GM18511 (cell line): ENCODE measurements at regions not wholly inside any gene's neighbourhood (a gene's known extent, or its start where the extent isn't known, plus 50 kb on each side); places are given as distances from the start of the nearest gene placed in this dataset.
A peak's percentile ranks its signal among the peaks of the same experiment; 100 is the strongest.
"Not testable (repeated sequence)": the region's sequence is repeated elsewhere in the genome, so short reads cannot be mapped to it uniquely, and the experiment has no call there.

Experiments used
- ATAC-seq: cut with Tn5 transposase; IDR thresholded peaks from one replicate; pipeline ENCODE4 v1.9.1; 2021; ENCODE audit warnings: mild to moderate bottlenecking, moderate library complexity; ENCODE audit not compliant: unreplicated experiment

GRCh38 chr10:46645110-46645509 lies 66.2 kb downstream of the SYT15 start:
- not testable (repeated sequence) for ATAC-seq

- not testable (repeated sequence) for ATAC-seq
These were observed 67.2 kb downstream of the SYT15 start for GRCh38 chr10:46646132-46646531.

GRCh38 chr10:46650967-46651366 lies 72.0 kb downstream of the SYT15 start:
- not testable (repeated sequence) for ATAC-seq

- ATAC-seq, result not testable (repeated sequence)
These were observed 78.5 kb downstream of the SYT15 start for GRCh38 chr10:46657437-46657836.

GRCh38 chr10:46660027-46660834 lies 81.3 kb downstream of the SYT15 start:
- ATAC-seq, result not testable (repeated sequence)

GRCh38 chr10:46660835-46661164 lies 81.9 kb downstream of the SYT15 start:
- ATAC-seq, result not testable (repeated sequence)

- ATAC-seq, result not testable (repeated sequence)
These were observed 86.6 kb downstream of the SYT15 start for GRCh38 chr10:46665536-46665935.

GRCh38 chr10:46668357-46668997 lies 89.5 kb downstream of the SYT15 start:
- ATAC-seq, result not testable (repeated sequence)

GRCh38 chr10:46677836-46678435 lies 99.0 kb downstream of the SYT15 start:
- not testable (repeated sequence) for ATAC-seq

- not testable (repeated sequence) for ATAC-seq
These were observed 112.5 kb downstream of the SYT15 start for GRCh38 chr10:46691397-46691796.

GRCh38 chr10:46693218-46693617 lies 114.3 kb downstream of the SYT15 start:
- not testable (repeated sequence) for ATAC-seq

- ATAC-seq, result not testable (repeated sequence)
These were observed 138.3 kb downstream of the SYT15 start for GRCh38 chr10:46717264-46717663.

- not testable (repeated sequence) for ATAC-seq
These were observed 139.1 kb downstream of the SYT15 start for GRCh38 chr10:46718014-46718413.

- not testable (repeated sequence) for ATAC-seq
These were observed 141.5 kb downstream of the SYT15 start for GRCh38 chr10:46720386-46720785.

- not testable (repeated sequence) for ATAC-seq
These were observed 142.0 kb downstream of the SYT15 start for GRCh38 chr10:46720811-46721518.

GRCh38 chr10:46724258-46724657 lies 145.3 kb downstream of the SYT15 start:
- not testable (repeated sequence) for ATAC-seq

GRCh38 chr10:46728359-46728758 lies 149.4 kb downstream of the SYT15 start:
- not testable (repeated sequence) for ATAC-seq

- ATAC-seq, result not testable (repeated sequence)
These were observed 151.8 kb downstream of the SYT15 start for GRCh38 chr10:46730729-46731128.

- ATAC-seq, result peak; percentile 50
These were observed 154.8 kb downstream of the SYT15 start for GRCh38 chr10:46733635-46734261.

GRCh38 chr10:46734262-46734642 lies 155.3 kb downstream of the SYT15 start:
- not testable (repeated sequence) for ATAC-seq

GRCh38 chr10:46739919-46740318 lies 161.0 kb downstream of the SYT15 start:
- not testable (repeated sequence) for ATAC-seq
